ENCODE measurements at regions not wholly inside any gene's neighbourhood (a gene's known extent, or its start where the extent isn't known, plus 50 kb on each side); places are given as distances from the start of the nearest gene placed in this dataset.

- no peak for DNase-seq (ENCODE audit: low read depth, low spot score)
Measured at GRCh38 chr13:74966814-74967424, 515.0 kb downstream of the TBC1D4 start.

GRCh38 chr13:74966275-74966674 lies 515.7 kb downstream of the TBC1D4 start:
- no peak for DNase-seq (ENCODE audit: low read depth, low spot score)

GRCh38 chr13:74945637-74946036 lies 536.3 kb downstream of the TBC1D4 start:
- DNase-seq (ENCODE audit: low read depth, low spot score), result no peak

GRCh38 chr13:74931698-74932433 lies 550.1 kb downstream of the TBC1D4 start:
- no peak for DNase-seq (ENCODE audit: low read depth, low spot score)

GRCh38 chr13:74930402-74931165 lies 551.4 kb downstream of the TBC1D4 start:
- DNase-seq (ENCODE audit: low read depth, low spot score), result no peak

GRCh38 chr13:74929436-74929835 lies 552.5 kb downstream of the TBC1D4 start:
- DNase-seq (ENCODE audit: low read depth, low spot score), result no peak

- no peak for DNase-seq (ENCODE audit: low read depth, low spot score)
Measured at GRCh38 chr13:74927823-74928222, 554.1 kb downstream of the TBC1D4 start.

GRCh38 chr13:74922963-74923362 lies 559.0 kb downstream of the TBC1D4 start:
- DNase-seq (ENCODE audit: low read depth, low spot score), result no peak

GRCh38 chr13:74921326-74921725 lies 560.6 kb downstream of the TBC1D4 start:
- no peak for DNase-seq (ENCODE audit: low read depth, low spot score)

GRCh38 chr13:74920920-74921319 lies 561.0 kb downstream of the TBC1D4 start:
- no peak for DNase-seq (ENCODE audit: low read depth, low spot score)

GRCh38 chr13:74920361-74920760 lies 561.6 kb downstream of the TBC1D4 start:
- no peak for DNase-seq (ENCODE audit: low read depth, low spot score)

GRCh38 chr13:74919914-74920313 lies 562.1 kb downstream of the TBC1D4 start:
- no peak for DNase-seq (ENCODE audit: low read depth, low spot score)

- DNase-seq (ENCODE audit: low read depth, low spot score), result no peak
Measured at GRCh38 chr13:74912898-74913297, 569.1 kb downstream of the TBC1D4 start.

- no peak for DNase-seq (ENCODE audit: low read depth, low spot score)
Measured at GRCh38 chr13:74910415-74910814, 571.6 kb downstream of the TBC1D4 start.

GRCh38 chr13:74907788-74908187 lies 574.2 kb downstream of the TBC1D4 start:
- DNase-seq (ENCODE audit: low read depth, low spot score), result no peak

GRCh38 chr13:74904556-74904955 lies 577.4 kb downstream of the TBC1D4 start:
- no peak for DNase-seq (ENCODE audit: low read depth, low spot score)

- no peak for DNase-seq (ENCODE audit: low read depth, low spot score)
Measured at GRCh38 chr13:74895042-74895796, 586.8 kb downstream of the TBC1D4 start.

GRCh38 chr13:74892096-74892495 lies 589.9 kb downstream of the TBC1D4 start:
- no peak for DNase-seq (ENCODE audit: low read depth, low spot score)

- DNase-seq (ENCODE audit: low read depth, low spot score), result no peak
Measured at GRCh38 chr13:74891610-74892009, 590.4 kb downstream of the TBC1D4 start.

- no peak for DNase-seq (ENCODE audit: low read depth, low spot score)
Measured at GRCh38 chr13:74889321-74889720, 592.6 kb downstream of the TBC1D4 start.

GRCh38 chr13:74886502-74886901 lies 595.5 kb downstream of the TBC1D4 start:
- no peak for DNase-seq (ENCODE audit: low read depth, low spot score)

GRCh38 chr13:74883834-74884233 lies 598.1 kb downstream of the TBC1D4 start:
- DNase-seq (ENCODE audit: low read depth, low spot score), result no peak
